Endothelial cell of umbilical vein (primary cell): ENCODE measurements at regions not wholly inside any gene's neighbourhood (a gene's known extent, or its start where the extent isn't known, plus 50 kb on each side); places are given as distances from the start of the nearest gene placed in this dataset.

Source experiments
- BruUV-seq: library from RNA; stranded (reverse); fragments of 400-500 nt; replicated peaks from 2 replicates; lab custom pipeline; 2021; lab: Mats Ljungman, UMichigan
- CTCF ChIA-PET: fragments of 300-600, 350-600 bp; sonication (Branson Sonifier 250); formaldehyde crosslinking; loops from one replicate; lab custom pipeline; 2021; ENCODE audit warnings: antibody characterized with exemption, inconsistent platforms; lab: Charles Lee
- POLR2A ChIA-PET: fragments of 300-600, 350-600 bp; sonication (Branson Sonifier 250); formaldehyde crosslinking; loops from one replicate; lab custom pipeline; 2021; ENCODE audit warnings: antibody characterized with exemption, inconsistent platforms; lab: Charles Lee
- DNase-seq: peaks from one replicate; pipeline ENCODE4 v3.0.0-alpha.2; 2011; ENCODE audit warnings: low read depth, low spot score
- FAIRE-seq: peaks from 2 replicates; lab custom pipeline; 2011; peaks lifted over from hg19 to GRCh38; lab: Jason Lieb, UNC
- H2AFZ ChIP-seq: 2 replicates; pipeline ENCODE4 v1.6.0; 2012; ENCODE audit warnings: low read depth, low read length, control low read depth, inconsistent platforms
- H3K27ac ChIP-seq: 2 replicates; pipeline ENCODE4 v1.5.1; 2011; ENCODE audit warnings: low read depth, mild to moderate bottlenecking, control low read depth, low read length, moderate library complexity; ENCODE audit not compliant: insufficient read depth
- H3K27me3 ChIP-seq, 2 experiments: 2 replicates each; pipeline versions ENCODE4 v1.6.0 to v1.6.1; 2011; ENCODE audit warnings: low read length in 2 of 2, mixed read lengths in 1 of 2; ENCODE audit not compliant: control insufficient read depth in 2 of 2, insufficient read depth in 2 of 2
- H3K36me3 ChIP-seq, 2 experiments: 2 replicates in 1 of 2; 3 replicates in 1 of 2; pipeline ENCODE4 v1.5.1; 2011; ENCODE audit warnings: low read length in 2 of 2, mild to moderate bottlenecking in 1 of 2, moderate library complexity in 1 of 2; ENCODE audit not compliant: control insufficient read depth in 2 of 2, insufficient read depth in 2 of 2; ENCODE audit errors: extremely low read depth in 1 of 2
- H3K4me1 ChIP-seq: 3 replicates; pipeline ENCODE4 v1.5.1; 2011; ENCODE audit warnings: mild to moderate bottlenecking, low read length; ENCODE audit not compliant: control insufficient read depth, insufficient read depth; ENCODE audit errors: extremely low read depth
- H3K4me2 ChIP-seq: 2 replicates; pipeline ENCODE4 v1.6.1; 2011; ENCODE audit warnings: low read length, control low read depth, mixed read lengths; ENCODE audit not compliant: insufficient read depth
- H3K4me3 ChIP-seq, 3 experiments: fragments of 200-600 bp in 1 of 3; sonication (generic), shearing (Covaris generic) in 1 of 3; replicated peaks in 1 of 3; 2 replicates each; pipeline ENCODE4 v1.5.1; 2011 to 2016; ENCODE audit warnings: control low read depth in 3 of 3, low read length in 3 of 3, mild to moderate bottlenecking in 2 of 3, inconsistent platforms in 1 of 3, low read depth in 1 of 3, moderate library complexity in 1 of 3; ENCODE audit not compliant: insufficient read depth in 1 of 3
- H3K79me2 ChIP-seq: 2 replicates; pipeline ENCODE4 v1.6.0; 2012; ENCODE audit warnings: low read length, inconsistent platforms; ENCODE audit not compliant: control insufficient read depth, insufficient read depth
- H3K9ac ChIP-seq: replicated peaks from 2 replicates; pipeline ENCODE3; 2011; ENCODE audit warnings: low read length, control low read depth; ENCODE audit not compliant: insufficient read depth; ENCODE audit errors: extremely low read depth
- H3K9me1 ChIP-seq: replicated peaks from 3 replicates; pipeline ENCODE4 v1.6.0; 2011; ENCODE audit warnings: mild to moderate bottlenecking, low read length; ENCODE audit not compliant: control insufficient read depth, insufficient read depth; ENCODE audit errors: extremely low read depth
- H3K9me3 ChIP-seq: replicated peaks from 2 replicates; pipeline ENCODE4 v1.5.1; 2012; ENCODE audit warnings: low read length, inconsistent platforms; ENCODE audit not compliant: control insufficient read depth, insufficient read depth
- H4K20me1 ChIP-seq: replicated peaks from 2 replicates; pipeline ENCODE3; 2011; ENCODE audit warnings: mild to moderate bottlenecking, low read length; ENCODE audit not compliant: control insufficient read depth, insufficient read depth; ENCODE audit errors: extremely low read depth
- EZH2 ChIP-seq: IDR thresholded peaks from 2 replicates; pipeline ENCODE4 v1.6.1; 2012; ENCODE audit warnings: borderline replicate concordance, low read depth, mild to moderate bottlenecking, moderate library complexity, low read length, inconsistent platforms; ENCODE audit not compliant: severe bottlenecking
- FOS ChIP-seq: IDR thresholded peaks from 2 replicates; pipeline ENCODE4 v1.6.1; 2011; ENCODE audit warnings: mild to moderate bottlenecking, low read length, moderate library complexity, borderline replicate concordance; ENCODE audit not compliant: insufficient read depth
- GATA2 ChIP-seq: IDR thresholded peaks from 2 replicates; pipeline ENCODE4 v1.7.0; 2011; ENCODE audit warnings: low read depth, mild to moderate bottlenecking, moderate library complexity, mixed read lengths, low read length; ENCODE audit not compliant: insufficient read length, insufficient read depth
- JUN ChIP-seq: IDR thresholded peaks from 2 replicates; pipeline ENCODE4 v1.6.1; 2011; ENCODE audit warnings: borderline replicate concordance, low read depth; ENCODE audit not compliant: insufficient read length, insufficient read depth
- MYC ChIP-seq: IDR thresholded peaks from one replicate; pipeline ENCODE4 v1.6.1; 2011; ENCODE audit warnings: mild to moderate bottlenecking, low read depth, low read length
- POLR2A ChIP-seq: IDR thresholded peaks from 2 replicates; pipeline ENCODE4 v1.6.1; 2012; ENCODE audit warnings: low read depth, mild to moderate bottlenecking, control low read depth, low read length
- POLR2AphosphoS5 ChIP-seq: IDR thresholded peaks from 2 replicates; pipeline ENCODE4 v1.6.1; 2012; ENCODE audit warnings: low read depth, mild to moderate bottlenecking, control low read depth, low read length, moderate library complexity; ENCODE audit not compliant: insufficient read depth
- dilution Hi-C: fragments of 300-500 bp; cut with MboI; formaldehyde crosslinking; loops from one replicate; pipeline ENCODE4 v1.15.0; 2019; ENCODE audit warnings: low sequenced_read_pairs; ENCODE audit not compliant: extremely low pct_ligation_motif_present
- intact Hi-C: fragments of 100-400 bp; cut with micrococcal nuclease; formaldehyde crosslinking; loops from one replicate; pipeline ENCODE4 v1.10.0; 2022
- TF ChIP-seq, protein P1 (sequence below), 2 donors: IDR thresholded peaks; 1 replicate in 1 of 2; 2 replicates in 1 of 2; pipeline ENCODE4 v1.5.1; 2011; ENCODE audit warnings: low read length in 2 of 2, mild to moderate bottlenecking in 2 of 2, moderate library complexity in 2 of 2, control low read depth in 1 of 2, inconsistent platforms in 1 of 2, low read depth in 1 of 2; ENCODE audit not compliant: insufficient read depth in 1 of 2; ENCODE audit errors: extremely low read depth in 1 of 2
- TF ChIP-seq, protein P2 (sequence below): IDR thresholded peaks from 2 replicates; pipeline ENCODE4 v1.6.1; 2011; ENCODE audit not compliant: insufficient read depth, insufficient read length

DNA sequence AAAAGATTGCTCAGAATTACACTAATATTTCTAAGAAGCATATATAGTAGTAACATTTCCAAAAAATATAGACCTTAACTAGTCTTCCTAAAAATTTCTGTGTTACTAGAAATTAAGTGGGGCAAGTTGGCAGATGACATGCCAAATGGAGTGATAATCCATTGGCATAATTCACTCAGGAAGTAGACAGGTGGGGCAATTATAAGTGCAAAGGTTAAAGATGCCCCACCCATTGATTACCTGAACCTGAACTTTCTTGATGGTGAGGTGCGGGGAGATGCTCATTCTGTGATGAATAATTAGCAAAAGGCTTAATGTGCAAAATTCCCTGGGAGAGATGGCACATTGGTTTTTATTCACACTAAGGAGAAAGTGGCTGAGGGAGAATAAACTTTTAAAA, 145.8 kb upstream of the RASGEF1B start:
- H3K36me3 ChIP-seq, result no peaks in the 10 kb centered on the region
- no peak overlapping the region for H3K27ac ChIP-seq
- no peaks in the 10 kb centered on the region for H3K27me3 ChIP-seq
- H2AFZ ChIP-seq, result no peak overlapping the region
- no peaks in the 10 kb centered on the region for H3K4me1 ChIP-seq
- H3K9ac ChIP-seq, result no peak overlapping the region
- DNase-seq, result no peak
- dilution Hi-C loops (no loop called here), intact Hi-C loops (no loop called here)
- H3K9me1 ChIP-seq, result no peaks in the 10 kb centered on the region
- H3K4me2 ChIP-seq, result no peak overlapping the region
- TF ChIP-seq EZH2 (no peak), POLR2A (no peak), GATA2 (no peak), FOS (no peak), POLR2AphosphoS5 (no peak), MYC (no peak), JUN (no peak)
- TF ChIP-seq, protein P1, sequence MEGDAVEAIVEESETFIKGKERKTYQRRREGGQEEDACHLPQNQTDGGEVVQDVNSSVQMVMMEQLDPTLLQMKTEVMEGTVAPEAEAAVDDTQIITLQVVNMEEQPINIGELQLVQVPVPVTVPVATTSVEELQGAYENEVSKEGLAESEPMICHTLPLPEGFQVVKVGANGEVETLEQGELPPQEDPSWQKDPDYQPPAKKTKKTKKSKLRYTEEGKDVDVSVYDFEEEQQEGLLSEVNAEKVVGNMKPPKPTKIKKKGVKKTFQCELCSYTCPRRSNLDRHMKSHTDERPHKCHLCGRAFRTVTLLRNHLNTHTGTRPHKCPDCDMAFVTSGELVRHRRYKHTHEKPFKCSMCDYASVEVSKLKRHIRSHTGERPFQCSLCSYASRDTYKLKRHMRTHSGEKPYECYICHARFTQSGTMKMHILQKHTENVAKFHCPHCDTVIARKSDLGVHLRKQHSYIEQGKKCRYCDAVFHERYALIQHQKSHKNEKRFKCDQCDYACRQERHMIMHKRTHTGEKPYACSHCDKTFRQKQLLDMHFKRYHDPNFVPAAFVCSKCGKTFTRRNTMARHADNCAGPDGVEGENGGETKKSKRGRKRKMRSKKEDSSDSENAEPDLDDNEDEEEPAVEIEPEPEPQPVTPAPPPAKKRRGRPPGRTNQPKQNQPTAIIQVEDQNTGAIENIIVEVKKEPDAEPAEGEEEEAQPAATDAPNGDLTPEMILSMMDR (IDR thresholded peaks at IDR 0.05; ENCODE audit: extremely low read depth in 1 of 2, insufficient read depth in 1 of 2, low read depth in 1 of 2, low read length in 2 of 2), result no peak
- TF ChIP-seq, protein P2, sequence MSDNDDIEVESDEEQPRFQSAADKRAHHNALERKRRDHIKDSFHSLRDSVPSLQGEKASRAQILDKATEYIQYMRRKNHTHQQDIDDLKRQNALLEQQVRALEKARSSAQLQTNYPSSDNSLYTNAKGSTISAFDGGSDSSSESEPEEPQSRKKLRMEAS, result no peak
- POLR2A ChIA-PET, result no interaction called here
- no TSS peak for BruUV-seq
- CTCF ChIA-PET, result no interaction called here
- no peaks in the 10 kb centered on the region for H4K20me1 ChIP-seq
- no peak overlapping the region for H3K4me3 ChIP-seq
- no peaks in the 10 kb centered on the region for H3K9me3 ChIP-seq
- no peak for FAIRE-seq
- H3K79me2 ChIP-seq, result no peaks in the 10 kb centered on the region
